Fibroblast of lung (primary cell): ENCODE measurements at regions not wholly inside any gene's neighbourhood (a gene's known extent, or its start where the extent isn't known, plus 50 kb on each side); places are given as distances from the start of the nearest gene placed in this dataset.
A peak's percentile ranks its signal among the peaks of the same experiment; 100 is the strongest.
"Not testable (repeated sequence)": the region's sequence is repeated elsewhere in the genome, so short reads cannot be mapped to it uniquely, and the experiment has no call there.

ENCODE experiments used
- DNase-seq, 2 donors: peaks; one replicate each; pipeline versions ENCODE4 v3.0.0 to v3.0.0-alpha.2; 2010; ENCODE audit warnings: low read depth in 2 of 2
- H2AFZ ChIP-seq: 2 replicates; pipeline ENCODE4 v1.5.1; 2012; ENCODE audit warnings: low read length, control low read depth, inconsistent platforms
- H3K27ac ChIP-seq: 2 replicates; pipeline ENCODE4 v1.5.1; 2011; ENCODE audit warnings: low read length, control low read depth; ENCODE audit not compliant: insufficient read depth
- H3K27me3 ChIP-seq: 2 replicates; pipeline ENCODE4 v1.5.1; 2011; ENCODE audit warnings: mild to moderate bottlenecking, low read length; ENCODE audit not compliant: control insufficient read depth, insufficient read depth
- H3K36me3 ChIP-seq: 2 replicates; pipeline ENCODE4 v1.5.1; 2011; ENCODE audit warnings: low read length; ENCODE audit not compliant: control insufficient read depth, insufficient read depth
- H3K4me1 ChIP-seq: 2 replicates; pipeline ENCODE4 v1.5.1; 2011; ENCODE audit warnings: low read length; ENCODE audit not compliant: control insufficient read depth, insufficient read depth; ENCODE audit errors: extremely low read depth
- H3K4me2 ChIP-seq: 2 replicates; pipeline ENCODE4 v1.5.1; 2011; ENCODE audit warnings: low read length, control low read depth; ENCODE audit not compliant: insufficient read depth; ENCODE audit errors: extremely low read depth
- H3K4me3 ChIP-seq, 4 experiments: fragments of 200-600 bp in 1 of 4; sonication (generic) in 1 of 4; replicated peaks in 1 of 4; 2 replicates each; pipeline ENCODE4 v1.5.1; 2011 to 2016; ENCODE audit warnings: low read length in 4 of 4, low read depth in 3 of 4, mild to moderate bottlenecking in 3 of 4, control low read depth in 2 of 4, inconsistent platforms in 1 of 4, mixed read lengths in 1 of 4; ENCODE audit not compliant: insufficient read depth in 1 of 4; ENCODE audit errors: control extremely low read depth in 1 of 4
- H3K79me2 ChIP-seq: 2 replicates; pipeline ENCODE4 v1.5.1; 2012; ENCODE audit warnings: mild to moderate bottlenecking, low read length, inconsistent platforms; ENCODE audit not compliant: control insufficient read depth, insufficient read depth
- H3K9ac ChIP-seq: 2 replicates; pipeline ENCODE4 v1.5.1; 2011; ENCODE audit warnings: mild to moderate bottlenecking, low read length, control low read depth; ENCODE audit not compliant: insufficient read depth
- H3K9me3 ChIP-seq: 2 replicates; pipeline ENCODE4 v1.5.1; 2012; ENCODE audit warnings: low read depth, low read length; ENCODE audit not compliant: control insufficient read depth, insufficient read depth
- H4K20me1 ChIP-seq: 2 replicates; pipeline ENCODE4 v1.5.1; 2011; ENCODE audit warnings: low read length; ENCODE audit not compliant: control insufficient read depth, insufficient read depth; ENCODE audit errors: extremely low read depth
- CTCF ChIP-seq, 2 donors: IDR thresholded peaks in 1 of 2; conservative IDR thresholded peaks in 1 of 2; 1 replicate in 1 of 2; 2 replicates in 1 of 2; pipeline ENCODE4 v1.5.1; 2011 to 2012; ENCODE audit warnings: low read length in 2 of 2, control low read depth in 1 of 2, inconsistent platforms in 1 of 2, low read depth in 1 of 2, mild to moderate bottlenecking in 1 of 2
- EZH2 ChIP-seq: IDR thresholded peaks from 2 replicates; pipeline ENCODE4 v1.5.1; 2012; ENCODE audit warnings: low read length, control low read depth, mild to moderate bottlenecking; ENCODE audit errors: missing control alignments

- H3K27ac ChIP-seq, result no peak overlapping the region
- TF ChIP-seq EZH2 (no peak), CTCF (conservative IDR thresholded peaks at IDR 0.05 in 1 of 2, IDR thresholded peaks at IDR 0.05 in 1 of 2; ENCODE audit: low read depth in 1 of 2, low read length in 2 of 2) (no peak)
Observed at GRCh38 chr5:102629827-102630605, 125.1 kb upstream of the PAM start.

GRCh38 chr5:102635399-102635798 is 119.7 kb upstream of the PAM start:
- H2AFZ ChIP-seq, H3K27me3 ChIP-seq, H3K4me3 ChIP-seq, DNase-seq, H3K4me2 ChIP-seq, H3K79me2 ChIP-seq, H3K27ac ChIP-seq, H3K4me1 ChIP-seq, H3K36me3 ChIP-seq, H3K9ac ChIP-seq, H3K9me3 ChIP-seq, H4K20me1 ChIP-seq: not testable (repeated sequence)

More at GRCh38 chr5:102629827-102630605, 125.1 kb upstream of the PAM start:
- Histone ChIP-seq H3K9ac (no peak overlapping the region), H3K79me2 (no peaks in the 10 kb centered on the region), H3K4me3 (no peak overlapping the region), H4K20me1 (no peaks in the 10 kb centered on the region), H3K27me3 (no peaks in the 10 kb centered on the region), H3K36me3 (no peaks in the 10 kb centered on the region), H3K9me3 (no peaks in the 10 kb centered on the region), H3K4me1 (peaks cover 11% of the 10 kb centered on the region), H3K4me2 (no peak overlapping the region), H2AFZ (no peak overlapping the region)
- no peak for DNase-seq

- Histone ChIP-seq H3K4me1 (no peaks in the 10 kb centered on the region), H3K27me3 (no peaks in the 10 kb centered on the region), H4K20me1 (no peaks in the 10 kb centered on the region), H3K9ac (no peak overlapping the region), H3K9me3 (no peaks in the 10 kb centered on the region), H2AFZ (no peak overlapping the region), H3K27ac (no peak overlapping the region), H3K36me3 (no peaks in the 10 kb centered on the region), H3K79me2 (no peaks in the 10 kb centered on the region), H3K4me3 (no peak overlapping the region), H3K4me2 (no peak overlapping the region)
- TF ChIP-seq CTCF (conservative IDR thresholded peaks at IDR 0.05 in 1 of 2, IDR thresholded peaks at IDR 0.05 in 1 of 2; ENCODE audit: low read depth in 1 of 2, low read length in 2 of 2), result no peak
- no peak for TF ChIP-seq EZH2
- DNase-seq, result peak in 1 of 2 donors; percentile 8
Observed at GRCh38 chr5:102638316-102638715, 116.8 kb upstream of the PAM start.
